RWPE2 (cell line): ENCODE measurements at regions not wholly inside any gene's neighbourhood (a gene's known extent, or its start where the extent isn't known, plus 50 kb on each side); places are given as distances from the start of the nearest gene placed in this dataset.

Experiments
- ATAC-seq: fragments of 200-7000 bp; cut with Tn5 transposase; 3 replicates; pipeline ENCODE4 v1.9.1; 2021; ENCODE audit warnings: low read depth
- DNase-seq: peaks from one replicate; pipeline ENCODE4 v3.0.0-alpha.2; 2020; ENCODE audit warnings: low spot score
- H3K27ac ChIP-seq: fragments of 450-650 bp; 2 replicates; pipeline ENCODE4 v1.5.1; 2017; ENCODE audit warnings: mild to moderate bottlenecking; ENCODE audit not compliant: poor library complexity, severe bottlenecking
- H3K27me3 ChIP-seq: fragments of 250-450 bp; sonication (Bioruptor Pico); 2 replicates; pipeline ENCODE4 v1.5.1; 2021; ENCODE audit warnings: mild to moderate bottlenecking, moderate library complexity; ENCODE audit not compliant: insufficient read depth, poor library complexity, severe bottlenecking
- H3K36me3 ChIP-seq: fragments of 250-450 bp; sonication (Bioruptor Pico); 2 replicates; pipeline ENCODE4 v1.5.1; 2020; ENCODE audit warnings: low read depth, mild to moderate bottlenecking, moderate library complexity
- H3K4me1 ChIP-seq: fragments of 250-450 bp; sonication (Bioruptor Pico); 2 replicates; pipeline ENCODE4 v1.5.1; 2021; ENCODE audit warnings: mild to moderate bottlenecking, moderate library complexity; ENCODE audit not compliant: insufficient read depth, poor library complexity, severe bottlenecking
- H3K4me3 ChIP-seq: fragments of 250-450 bp; sonication (Bioruptor Pico); 2 replicates; pipeline ENCODE4 v1.5.1; 2021; ENCODE audit warnings: mild to moderate bottlenecking, moderate library complexity; ENCODE audit not compliant: severe bottlenecking
- H3K9me3 ChIP-seq: fragments of 250-450 bp; sonication (Bioruptor Pico); 2 replicates; pipeline ENCODE4 v1.5.1; 2021; ENCODE audit warnings: mild to moderate bottlenecking, moderate library complexity; ENCODE audit not compliant: severe bottlenecking
- TF ChIP-seq, protein P1 (sequence below): fragments of 450-650 bp; IDR thresholded peaks from one replicate; pipeline ENCODE4 v1.5.1; 2017; ENCODE audit warnings: mild to moderate bottlenecking, moderate library complexity; ENCODE audit not compliant: poor library complexity, severe bottlenecking

DNA sequence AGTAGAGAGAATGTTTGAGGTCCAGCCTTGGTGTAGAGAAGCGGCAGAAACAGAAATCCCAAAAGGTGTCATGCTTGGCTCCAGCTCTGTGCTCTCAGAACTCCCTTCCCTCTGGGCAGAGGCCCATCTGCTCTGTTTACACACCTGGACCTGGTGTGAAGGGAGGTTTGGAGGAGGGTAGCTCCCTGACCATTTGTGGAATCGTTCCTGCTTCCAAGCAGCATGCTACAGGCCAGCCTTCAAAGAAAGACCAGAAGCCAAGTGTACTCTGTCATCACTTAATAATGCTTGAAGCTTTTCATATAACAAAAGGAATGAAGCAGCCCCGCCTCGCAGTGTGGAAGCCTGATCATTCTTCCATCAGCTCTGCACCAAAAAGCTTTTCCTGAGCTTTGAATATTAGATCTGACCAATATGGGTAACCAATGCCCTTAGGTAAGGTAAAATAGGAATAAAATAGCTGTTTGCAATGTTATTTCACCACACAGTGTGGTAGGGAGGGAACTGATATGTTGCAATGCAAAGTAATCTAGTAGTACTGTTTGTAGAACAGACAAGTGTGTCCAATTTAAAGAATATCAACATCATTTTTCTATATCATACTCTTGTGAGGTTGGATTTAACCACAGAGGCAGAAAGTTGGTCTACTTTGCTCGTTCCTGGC is 63.3 kb downstream of the ZIC5 start:
- DNase-seq: no peak
- no peak overlapping the region for H3K27ac ChIP-seq

DNA sequence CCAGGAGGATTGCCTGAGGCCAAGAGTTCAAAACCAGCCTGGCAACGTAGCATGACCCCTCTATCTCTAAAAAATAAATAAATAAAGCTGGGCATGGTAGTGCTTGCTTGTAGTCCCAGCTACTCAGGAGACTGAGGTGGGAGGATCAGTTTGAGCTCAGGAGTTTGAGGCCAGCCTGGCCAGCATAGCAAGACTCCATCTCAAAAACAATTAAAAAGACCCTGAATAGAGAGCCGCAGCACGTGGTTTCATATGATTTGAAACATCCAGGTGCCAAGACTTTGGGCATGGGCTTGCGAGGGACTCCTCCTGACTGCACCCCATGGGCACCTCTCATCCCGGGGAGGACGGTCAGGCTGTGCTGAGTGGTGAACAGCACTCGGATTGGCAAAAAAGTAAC is 63.9 kb downstream of the ZIC5 start:
- H3K27me3 ChIP-seq: peaks cover 13% of the 10 kb centered on the region
- ATAC-seq: no peak
- no peak overlapping the region for H3K27ac ChIP-seq
- no peaks in the 10 kb centered on the region for H3K36me3 ChIP-seq
- no peaks in the 10 kb centered on the region for H3K9me3 ChIP-seq
- no peak overlapping the region for H3K4me3 ChIP-seq
- TF ChIP-seq, protein P1, sequence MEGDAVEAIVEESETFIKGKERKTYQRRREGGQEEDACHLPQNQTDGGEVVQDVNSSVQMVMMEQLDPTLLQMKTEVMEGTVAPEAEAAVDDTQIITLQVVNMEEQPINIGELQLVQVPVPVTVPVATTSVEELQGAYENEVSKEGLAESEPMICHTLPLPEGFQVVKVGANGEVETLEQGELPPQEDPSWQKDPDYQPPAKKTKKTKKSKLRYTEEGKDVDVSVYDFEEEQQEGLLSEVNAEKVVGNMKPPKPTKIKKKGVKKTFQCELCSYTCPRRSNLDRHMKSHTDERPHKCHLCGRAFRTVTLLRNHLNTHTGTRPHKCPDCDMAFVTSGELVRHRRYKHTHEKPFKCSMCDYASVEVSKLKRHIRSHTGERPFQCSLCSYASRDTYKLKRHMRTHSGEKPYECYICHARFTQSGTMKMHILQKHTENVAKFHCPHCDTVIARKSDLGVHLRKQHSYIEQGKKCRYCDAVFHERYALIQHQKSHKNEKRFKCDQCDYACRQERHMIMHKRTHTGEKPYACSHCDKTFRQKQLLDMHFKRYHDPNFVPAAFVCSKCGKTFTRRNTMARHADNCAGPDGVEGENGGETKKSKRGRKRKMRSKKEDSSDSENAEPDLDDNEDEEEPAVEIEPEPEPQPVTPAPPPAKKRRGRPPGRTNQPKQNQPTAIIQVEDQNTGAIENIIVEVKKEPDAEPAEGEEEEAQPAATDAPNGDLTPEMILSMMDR: no peak
- H3K4me1 ChIP-seq: no peaks in the 10 kb centered on the region
- DNase-seq: no peak

More for the DNA sequence above, 63.3 kb downstream of the ZIC5 start:
- no peaks in the 10 kb centered on the region for H3K4me1 ChIP-seq
- no peaks in the 10 kb centered on the region for H3K9me3 ChIP-seq
- peak; percentile 61 for ATAC-seq
- TF ChIP-seq, protein P1: no peak
- H3K4me3 ChIP-seq: no peak overlapping the region
- peaks cover 10% of the 10 kb centered on the region for H3K27me3 ChIP-seq
- no peaks in the 10 kb centered on the region for H3K36me3 ChIP-seq

DNA sequence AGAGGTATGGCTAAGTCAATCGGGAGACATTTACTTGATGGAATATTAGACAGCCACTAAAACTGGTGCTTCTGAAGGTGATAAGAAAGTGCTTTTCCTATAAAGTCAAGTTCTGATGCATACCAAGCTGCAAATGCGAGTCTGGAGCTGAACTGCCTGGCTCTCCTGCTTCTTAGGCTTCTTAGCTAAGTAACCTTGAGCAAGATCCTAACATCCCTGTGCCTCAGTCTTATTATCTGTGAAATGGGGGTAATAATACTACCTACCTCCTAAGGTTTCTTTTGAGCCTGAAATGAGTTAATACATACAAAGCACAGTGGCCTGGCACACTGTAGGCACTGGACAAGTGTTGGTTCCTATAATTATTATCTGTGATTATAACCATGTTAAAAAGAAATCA is 64.5 kb downstream of the ZIC5 start:
- ATAC-seq (no peak), DNase-seq (no peak)
- TF ChIP-seq, protein P1: no peak
- Histone ChIP-seq H3K27ac (no peak overlapping the region), H3K9me3 (no peaks in the 10 kb centered on the region), H3K4me3 (no peak overlapping the region), H3K4me1 (no peaks in the 10 kb centered on the region), H3K36me3 (no peaks in the 10 kb centered on the region), H3K27me3 (peaks cover 13% of the 10 kb centered on the region)

DNA sequence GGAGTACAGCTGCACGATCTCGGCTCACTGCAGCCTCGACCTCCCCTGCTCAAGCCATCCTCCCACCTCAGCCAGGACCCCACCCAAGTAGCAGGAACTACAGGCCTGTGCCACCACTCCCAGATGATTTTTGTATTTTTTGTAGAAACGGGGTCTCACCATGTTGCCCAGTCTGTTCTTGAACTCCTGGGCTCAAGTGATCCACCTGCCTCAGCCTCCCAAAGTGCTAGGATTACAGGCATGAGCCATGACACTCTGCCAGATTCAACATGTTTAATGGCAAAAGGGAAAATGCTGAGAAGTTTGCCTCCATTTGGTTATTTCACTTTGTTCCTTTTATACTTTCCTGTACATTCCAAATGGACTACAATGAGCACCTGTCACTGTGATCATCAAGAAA is 65.8 kb downstream of the ZIC5 start:
- Histone ChIP-seq H3K27me3 (peaks cover 13% of the 10 kb centered on the region), H3K36me3 (no peaks in the 10 kb centered on the region), H3K27ac (no peak overlapping the region), H3K4me3 (no peak overlapping the region), H3K9me3 (no peaks in the 10 kb centered on the region), H3K4me1 (no peaks in the 10 kb centered on the region)
- TF ChIP-seq, protein P1: no peak
- no peak for ATAC-seq
- DNase-seq: no peak

DNA sequence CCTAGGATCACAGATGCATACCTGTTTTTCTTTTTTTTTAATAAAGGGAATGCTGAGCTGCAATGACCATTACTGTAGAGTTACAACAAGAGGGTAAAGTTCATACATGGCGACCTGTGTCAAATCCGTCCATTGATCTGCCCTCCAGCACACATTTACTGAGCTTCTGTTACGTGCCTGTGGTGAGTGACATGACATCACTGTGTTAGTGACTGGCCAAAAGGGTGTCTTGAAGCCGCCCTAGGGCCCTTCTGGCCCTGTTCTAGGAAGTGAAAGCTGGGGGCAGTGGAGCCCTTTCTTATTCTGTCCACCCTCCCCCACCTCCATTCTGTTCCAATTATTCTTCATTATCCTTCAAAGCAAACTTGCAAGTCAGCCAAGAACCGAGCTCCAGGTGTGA is 66.3 kb downstream of the ZIC5 start:
- TF ChIP-seq, protein P1: no peak
- no peak overlapping the region for H3K4me3 ChIP-seq
- no peak for DNase-seq
- ATAC-seq: no peak
- peaks cover 13% of the 10 kb centered on the region for H3K27me3 ChIP-seq
- H3K27ac ChIP-seq: no peak overlapping the region
- H3K4me1 ChIP-seq: no peaks in the 10 kb centered on the region
- no peaks in the 10 kb centered on the region for H3K36me3 ChIP-seq
- no peaks in the 10 kb centered on the region for H3K9me3 ChIP-seq
